ENCODE measurements at regions not wholly inside any gene's neighbourhood (a gene's known extent, or its start where the extent isn't known, plus 50 kb on each side); places are given as distances from the start of the nearest gene placed in this dataset.

DNA sequence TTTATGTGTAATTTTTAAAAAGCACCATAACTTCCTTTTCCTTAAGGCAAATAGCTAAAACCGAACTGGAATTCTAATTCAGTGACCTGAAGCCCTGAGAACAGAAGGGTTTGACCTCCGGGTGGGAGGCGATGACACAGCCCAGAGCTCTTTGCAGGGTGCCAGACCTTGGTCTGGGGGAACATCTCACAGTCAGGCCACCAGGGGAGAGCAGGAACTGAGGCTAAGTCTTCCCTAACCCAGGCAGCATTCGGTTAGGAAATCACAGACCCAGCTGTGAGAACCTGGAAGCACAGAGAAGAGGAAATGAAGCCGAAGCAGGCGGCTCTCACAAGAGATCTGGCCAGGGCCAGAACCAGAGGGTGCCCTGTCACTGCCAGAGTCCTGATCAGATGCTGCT lies 444.8 kb downstream of the TTLL7 start:
- no peak for DNase-seq (ENCODE audit: low read depth)
- H3K4me3 ChIP-seq (ENCODE audit: low read length): no peak overlapping the region
- no peak for TF ChIP-seq CTCF (IDR thresholded peaks at IDR 0.05; ENCODE audit: insufficient read depth, low read depth, low read length, missing control alignments)

DNA sequence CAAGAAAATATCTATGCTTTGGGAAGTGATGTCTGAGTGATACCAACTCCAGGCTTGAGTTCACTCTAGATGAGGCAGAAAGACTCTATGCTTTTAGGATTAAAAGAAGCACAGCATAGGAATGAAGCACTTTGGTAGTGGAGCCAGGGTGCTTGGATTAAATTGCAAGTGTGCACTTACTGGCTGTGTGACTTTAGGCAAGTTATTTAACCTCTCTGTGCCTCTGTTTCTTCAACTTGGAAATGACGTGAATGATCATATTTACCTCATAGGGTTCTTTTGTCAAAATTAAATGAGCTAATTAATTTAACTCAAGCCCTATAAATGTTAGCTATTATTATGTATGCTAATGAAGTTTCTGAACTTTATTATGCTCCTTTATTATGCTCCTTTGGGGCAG lies 446.1 kb downstream of the TTLL7 start:
- no peak for TF ChIP-seq CTCF (IDR thresholded peaks at IDR 0.05; ENCODE audit: insufficient read depth, low read depth, low read length, missing control alignments)
- no peak for DNase-seq (ENCODE audit: low read depth)
- H3K4me3 ChIP-seq (ENCODE audit: low read length): no peak overlapping the region

DNA sequence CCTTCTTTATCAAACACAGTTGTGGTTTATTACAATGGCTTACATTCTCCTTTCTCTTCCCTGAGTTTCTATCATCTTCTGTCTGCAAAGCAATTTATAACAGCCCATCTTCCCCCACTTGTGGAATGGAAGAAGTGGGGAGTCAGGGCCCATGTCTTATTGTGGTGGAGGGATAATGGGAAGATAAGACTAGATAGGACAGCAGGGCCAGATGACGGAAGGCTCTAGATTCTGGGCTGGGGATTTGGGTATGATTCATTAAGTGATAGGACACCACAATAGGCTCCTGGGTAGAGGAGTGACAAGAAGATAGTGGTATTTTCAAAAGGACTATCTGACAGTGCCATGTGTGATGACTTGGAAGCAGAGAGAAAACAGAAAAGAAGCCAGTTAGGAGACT lies 450.6 kb downstream of the TTLL7 start:
- no peak for TF ChIP-seq CTCF (IDR thresholded peaks at IDR 0.05; ENCODE audit: insufficient read depth, low read depth, low read length, missing control alignments)
- DNase-seq (ENCODE audit: low read depth): no peak
- H3K4me3 ChIP-seq (ENCODE audit: low read length): no peak overlapping the region

DNA sequence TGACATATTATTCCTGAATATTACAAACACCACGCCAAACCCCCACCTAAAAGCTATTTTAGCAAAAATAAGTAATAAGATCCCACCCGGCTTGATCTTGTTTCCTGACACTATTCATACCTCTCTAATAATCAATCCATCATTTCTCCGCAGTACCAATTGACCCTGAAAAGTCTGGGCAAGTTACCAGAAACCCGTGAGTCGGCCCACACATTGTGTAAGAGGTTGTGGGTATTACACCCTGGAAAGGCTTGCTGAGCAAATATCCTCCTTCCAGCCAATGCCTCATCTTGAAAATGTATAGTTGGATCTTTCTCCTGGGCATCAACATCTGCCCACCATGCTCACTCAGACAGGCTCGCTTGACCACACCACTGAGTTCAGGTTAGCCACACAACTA lies 451.0 kb downstream of the TTLL7 start:
- no peak for TF ChIP-seq CTCF (IDR thresholded peaks at IDR 0.05; ENCODE audit: insufficient read depth, low read depth, low read length, missing control alignments)
- peak; percentile 33 for DNase-seq (ENCODE audit: low read depth)
- no peak overlapping the region for H3K4me3 ChIP-seq (ENCODE audit: low read length)

DNA sequence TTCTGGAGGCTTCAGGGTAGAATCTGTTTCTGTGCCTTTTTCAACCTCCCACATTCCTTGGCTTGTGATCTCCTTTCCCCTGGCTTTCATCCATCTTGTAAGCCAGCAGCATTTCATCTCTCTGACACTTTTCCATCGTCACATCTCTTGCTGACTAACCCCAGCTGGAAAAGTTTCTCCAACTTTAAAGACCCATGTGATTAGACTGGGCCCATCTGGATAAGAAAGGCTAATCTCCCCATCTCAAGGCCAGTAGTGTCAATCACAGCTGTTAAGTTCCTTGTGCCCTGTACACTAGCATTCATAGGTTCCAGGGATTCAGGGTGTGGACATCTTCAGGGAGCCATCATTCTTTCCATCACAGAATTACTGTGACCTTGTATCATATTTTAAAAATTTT lies 452.1 kb downstream of the TTLL7 start:
- H3K4me3 ChIP-seq (ENCODE audit: low read length): no peak overlapping the region
- no peak for DNase-seq (ENCODE audit: low read depth)
- TF ChIP-seq CTCF (IDR thresholded peaks at IDR 0.05; ENCODE audit: insufficient read depth, low read depth, low read length, missing control alignments): no peak

GRCh38 chr1:83545066-83545862 lies 453.7 kb downstream of the TTLL7 start:
- peak; percentile 11 for DNase-seq (ENCODE audit: low read depth)
- H3K4me3 ChIP-seq (ENCODE audit: low read length): no peak overlapping the region
- peak; percentile 32 for TF ChIP-seq CTCF (IDR thresholded peaks at IDR 0.05; ENCODE audit: insufficient read depth, low read depth, low read length, missing control alignments)
